ENCODE measurements at regions not wholly inside any gene's neighbourhood (a gene's known extent, or its start where the extent isn't known, plus 50 kb on each side); places are given as distances from the start of the nearest gene placed in this dataset.

DNA sequence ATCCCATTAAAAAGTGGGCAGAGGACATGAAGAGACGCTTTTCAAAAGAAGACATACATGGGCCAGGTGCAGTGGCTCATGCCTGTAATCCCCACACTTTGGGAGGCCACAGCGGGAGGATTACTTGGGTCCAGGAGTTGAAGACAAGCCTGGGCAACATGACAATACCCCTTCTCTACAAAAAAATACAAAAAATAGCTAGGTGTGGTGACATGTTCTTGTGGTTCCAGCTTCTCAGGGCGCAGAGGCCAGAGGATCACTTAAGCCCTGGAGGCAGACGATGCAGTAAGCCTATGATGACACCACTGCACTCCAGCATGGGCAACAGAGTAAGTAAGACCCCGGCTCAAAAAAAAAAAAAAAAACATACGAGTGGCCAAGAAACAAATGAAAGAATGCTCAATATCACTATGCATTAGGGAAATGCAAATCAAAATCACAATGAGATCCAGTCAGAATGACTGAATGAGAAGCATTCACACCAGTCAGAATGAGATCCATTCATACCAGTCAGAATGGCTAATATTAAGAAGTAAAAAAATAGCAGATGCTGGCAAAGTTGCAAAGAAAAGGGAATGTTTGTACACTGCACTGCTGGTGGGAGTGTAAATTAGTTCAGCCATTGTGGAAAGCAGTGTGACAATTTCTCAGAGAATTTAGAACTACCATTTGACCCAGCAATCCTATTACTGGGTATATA is 550.2 kb upstream of the SLC39A10 start:
- TF ChIP-seq, protein P1, sequence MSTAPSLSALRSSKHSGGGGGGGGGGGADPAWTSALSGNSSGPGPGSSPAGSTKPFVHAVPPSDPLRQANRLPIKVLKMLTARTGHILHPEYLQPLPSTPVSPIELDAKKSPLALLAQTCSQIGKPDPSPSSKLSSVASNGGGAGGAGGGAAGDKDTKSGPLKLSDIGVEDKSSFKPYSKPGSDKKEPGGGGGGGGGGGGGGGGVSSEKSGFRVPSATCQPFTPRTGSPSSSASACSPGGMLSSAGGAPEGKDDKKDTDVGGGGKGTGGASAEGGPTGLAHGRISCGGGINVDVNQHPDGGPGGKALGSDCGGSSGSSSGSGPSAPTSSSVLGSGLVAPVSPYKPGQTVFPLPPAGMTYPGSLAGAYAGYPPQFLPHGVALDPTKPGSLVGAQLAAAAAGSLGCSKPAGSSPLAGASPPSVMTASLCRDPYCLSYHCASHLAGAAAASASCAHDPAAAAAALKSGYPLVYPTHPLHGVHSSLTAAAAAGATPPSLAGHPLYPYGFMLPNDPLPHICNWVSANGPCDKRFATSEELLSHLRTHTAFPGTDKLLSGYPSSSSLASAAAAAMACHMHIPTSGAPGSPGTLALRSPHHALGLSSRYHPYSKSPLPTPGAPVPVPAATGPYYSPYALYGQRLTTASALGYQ (CRISPR knock-in tag; IDR thresholded peaks at IDR 0.05), result no peak
- TF ChIP-seq CC2D1A (CRISPR knock-in tag; IDR thresholded peaks at IDR 0.05) (no peak), TOPORS (CRISPR knock-in tag; IDR thresholded peaks at IDR 0.05) (no peak), ELF1 (CRISPR knock-in tag; IDR thresholded peaks at IDR 0.05) (no peak), FOXA1 (IDR thresholded peaks at IDR 0.05) (no peak), FOXA1 (CRISPR knock-in tag; IDR thresholded peaks at IDR 0.05) (no peak), MYC (CRISPR knock-in tag; IDR thresholded peaks at IDR 0.05; ENCODE audit: borderline replicate concordance) (no peak), ZNF589 (CRISPR knock-in tag; conservative IDR thresholded peaks at IDR 0.05) (no peak), ZKSCAN1 (IDR thresholded peaks at IDR 0.05; ENCODE audit: low read length) (no peak), ZNF331 (CRISPR knock-in tag; IDR thresholded peaks at IDR 0.05) (no peak)
- TF ChIP-seq, protein P2, sequence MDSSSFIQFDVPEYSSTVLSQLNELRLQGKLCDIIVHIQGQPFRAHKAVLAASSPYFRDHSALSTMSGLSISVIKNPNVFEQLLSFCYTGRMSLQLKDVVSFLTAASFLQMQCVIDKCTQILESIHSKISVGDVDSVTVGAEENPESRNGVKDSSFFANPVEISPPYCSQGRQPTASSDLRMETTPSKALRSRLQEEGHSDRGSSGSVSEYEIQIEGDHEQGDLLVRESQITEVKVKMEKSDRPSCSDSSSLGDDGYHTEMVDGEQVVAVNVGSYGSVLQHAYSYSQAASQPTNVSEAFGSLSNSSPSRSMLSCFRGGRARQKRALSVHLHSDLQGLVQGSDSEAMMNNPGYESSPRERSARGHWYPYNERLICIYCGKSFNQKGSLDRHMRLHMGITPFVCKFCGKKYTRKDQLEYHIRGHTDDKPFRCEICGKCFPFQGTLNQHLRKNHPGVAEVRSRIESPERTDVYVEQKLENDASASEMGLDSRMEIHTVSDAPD (CRISPR knock-in tag; IDR thresholded peaks at IDR 0.05), result no peak
- TF ChIP-seq, protein P3, sequence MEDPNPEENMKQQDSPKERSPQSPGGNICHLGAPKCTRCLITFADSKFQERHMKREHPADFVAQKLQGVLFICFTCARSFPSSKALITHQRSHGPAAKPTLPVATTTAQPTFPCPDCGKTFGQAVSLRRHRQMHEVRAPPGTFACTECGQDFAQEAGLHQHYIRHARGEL (CRISPR knock-in tag; IDR thresholded peaks at IDR 0.05), result no peak
- TF ChIP-seq, protein P4, sequence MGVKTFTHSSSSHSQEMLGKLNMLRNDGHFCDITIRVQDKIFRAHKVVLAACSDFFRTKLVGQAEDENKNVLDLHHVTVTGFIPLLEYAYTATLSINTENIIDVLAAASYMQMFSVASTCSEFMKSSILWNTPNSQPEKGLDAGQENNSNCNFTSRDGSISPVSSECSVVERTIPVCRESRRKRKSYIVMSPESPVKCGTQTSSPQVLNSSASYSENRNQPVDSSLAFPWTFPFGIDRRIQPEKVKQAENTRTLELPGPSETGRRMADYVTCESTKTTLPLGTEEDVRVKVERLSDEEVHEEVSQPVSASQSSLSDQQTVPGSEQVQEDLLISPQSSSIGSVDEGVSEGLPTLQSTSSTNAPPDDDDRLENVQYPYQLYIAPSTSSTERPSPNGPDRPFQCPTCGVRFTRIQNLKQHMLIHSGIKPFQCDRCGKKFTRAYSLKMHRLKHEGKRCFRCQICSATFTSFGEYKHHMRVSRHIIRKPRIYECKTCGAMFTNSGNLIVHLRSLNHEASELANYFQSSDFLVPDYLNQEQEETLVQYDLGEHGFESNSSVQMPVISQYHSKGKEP (CRISPR knock-in tag; IDR thresholded peaks at IDR 0.05), result no peak
